Endothelial cell of umbilical vein (primary cell): ENCODE measurements at regions not wholly inside any gene's neighbourhood (a gene's known extent, or its start where the extent isn't known, plus 50 kb on each side); places are given as distances from the start of the nearest gene placed in this dataset.

Experiments used
- BruUV-seq: library from RNA; stranded (reverse); fragments of 400-500 nt; replicated peaks from 2 replicates; lab custom pipeline; 2021; lab: Mats Ljungman, UMichigan
- CTCF ChIA-PET: fragments of 300-600, 350-600 bp; sonication (Branson Sonifier 250); formaldehyde crosslinking; loops from one replicate; lab custom pipeline; 2021; ENCODE audit warnings: antibody characterized with exemption, inconsistent platforms; lab: Charles Lee
- POLR2A ChIA-PET: fragments of 300-600, 350-600 bp; sonication (Branson Sonifier 250); formaldehyde crosslinking; loops from one replicate; lab custom pipeline; 2021; ENCODE audit warnings: antibody characterized with exemption, inconsistent platforms; lab: Charles Lee
- DNase-seq: peaks from one replicate; pipeline ENCODE4 v3.0.0-alpha.2; 2011; ENCODE audit warnings: low read depth, low spot score
- FAIRE-seq: peaks from 2 replicates; lab custom pipeline; 2011; peaks lifted over from hg19 to GRCh38; lab: Jason Lieb, UNC
- H2AFZ ChIP-seq: 2 replicates; pipeline ENCODE4 v1.6.0; 2012; ENCODE audit warnings: low read depth, low read length, control low read depth, inconsistent platforms
- H3K27ac ChIP-seq: 2 replicates; pipeline ENCODE4 v1.5.1; 2011; ENCODE audit warnings: low read depth, mild to moderate bottlenecking, control low read depth, low read length, moderate library complexity; ENCODE audit not compliant: insufficient read depth
- H3K27me3 ChIP-seq, 2 experiments: 2 replicates each; pipeline versions ENCODE4 v1.6.0 to v1.6.1; 2011; ENCODE audit warnings: low read length in 2 of 2, mixed read lengths in 1 of 2; ENCODE audit not compliant: control insufficient read depth in 2 of 2, insufficient read depth in 2 of 2
- H3K36me3 ChIP-seq, 2 experiments: 2 replicates in 1 of 2; 3 replicates in 1 of 2; pipeline ENCODE4 v1.5.1; 2011; ENCODE audit warnings: low read length in 2 of 2, mild to moderate bottlenecking in 1 of 2, moderate library complexity in 1 of 2; ENCODE audit not compliant: control insufficient read depth in 2 of 2, insufficient read depth in 2 of 2; ENCODE audit errors: extremely low read depth in 1 of 2
- H3K4me1 ChIP-seq: 3 replicates; pipeline ENCODE4 v1.5.1; 2011; ENCODE audit warnings: mild to moderate bottlenecking, low read length; ENCODE audit not compliant: control insufficient read depth, insufficient read depth; ENCODE audit errors: extremely low read depth
- H3K4me2 ChIP-seq: 2 replicates; pipeline ENCODE4 v1.6.1; 2011; ENCODE audit warnings: low read length, control low read depth, mixed read lengths; ENCODE audit not compliant: insufficient read depth
- H3K4me3 ChIP-seq, 3 experiments: fragments of 200-600 bp in 1 of 3; sonication (generic), shearing (Covaris generic) in 1 of 3; replicated peaks in 1 of 3; 2 replicates each; pipeline ENCODE4 v1.5.1; 2011 to 2016; ENCODE audit warnings: control low read depth in 3 of 3, low read length in 3 of 3, mild to moderate bottlenecking in 2 of 3, inconsistent platforms in 1 of 3, low read depth in 1 of 3, moderate library complexity in 1 of 3; ENCODE audit not compliant: insufficient read depth in 1 of 3
- H3K79me2 ChIP-seq: 2 replicates; pipeline ENCODE4 v1.6.0; 2012; ENCODE audit warnings: low read length, inconsistent platforms; ENCODE audit not compliant: control insufficient read depth, insufficient read depth
- H3K9ac ChIP-seq: replicated peaks from 2 replicates; pipeline ENCODE3; 2011; ENCODE audit warnings: low read length, control low read depth; ENCODE audit not compliant: insufficient read depth; ENCODE audit errors: extremely low read depth
- H3K9me1 ChIP-seq: replicated peaks from 3 replicates; pipeline ENCODE4 v1.6.0; 2011; ENCODE audit warnings: mild to moderate bottlenecking, low read length; ENCODE audit not compliant: control insufficient read depth, insufficient read depth; ENCODE audit errors: extremely low read depth
- H3K9me3 ChIP-seq: replicated peaks from 2 replicates; pipeline ENCODE4 v1.5.1; 2012; ENCODE audit warnings: low read length, inconsistent platforms; ENCODE audit not compliant: control insufficient read depth, insufficient read depth
- H4K20me1 ChIP-seq: replicated peaks from 2 replicates; pipeline ENCODE3; 2011; ENCODE audit warnings: mild to moderate bottlenecking, low read length; ENCODE audit not compliant: control insufficient read depth, insufficient read depth; ENCODE audit errors: extremely low read depth
- EZH2 ChIP-seq: IDR thresholded peaks from 2 replicates; pipeline ENCODE4 v1.6.1; 2012; ENCODE audit warnings: borderline replicate concordance, low read depth, mild to moderate bottlenecking, moderate library complexity, low read length, inconsistent platforms; ENCODE audit not compliant: severe bottlenecking
- FOS ChIP-seq: IDR thresholded peaks from 2 replicates; pipeline ENCODE4 v1.6.1; 2011; ENCODE audit warnings: mild to moderate bottlenecking, low read length, moderate library complexity, borderline replicate concordance; ENCODE audit not compliant: insufficient read depth
- GATA2 ChIP-seq: IDR thresholded peaks from 2 replicates; pipeline ENCODE4 v1.7.0; 2011; ENCODE audit warnings: low read depth, mild to moderate bottlenecking, moderate library complexity, mixed read lengths, low read length; ENCODE audit not compliant: insufficient read length, insufficient read depth
- JUN ChIP-seq: IDR thresholded peaks from 2 replicates; pipeline ENCODE4 v1.6.1; 2011; ENCODE audit warnings: borderline replicate concordance, low read depth; ENCODE audit not compliant: insufficient read length, insufficient read depth
- MYC ChIP-seq: IDR thresholded peaks from one replicate; pipeline ENCODE4 v1.6.1; 2011; ENCODE audit warnings: mild to moderate bottlenecking, low read depth, low read length
- POLR2A ChIP-seq: IDR thresholded peaks from 2 replicates; pipeline ENCODE4 v1.6.1; 2012; ENCODE audit warnings: low read depth, mild to moderate bottlenecking, control low read depth, low read length
- POLR2AphosphoS5 ChIP-seq: IDR thresholded peaks from 2 replicates; pipeline ENCODE4 v1.6.1; 2012; ENCODE audit warnings: low read depth, mild to moderate bottlenecking, control low read depth, low read length, moderate library complexity; ENCODE audit not compliant: insufficient read depth
- dilution Hi-C: fragments of 300-500 bp; cut with MboI; formaldehyde crosslinking; loops from one replicate; pipeline ENCODE4 v1.15.0; 2019; ENCODE audit warnings: low sequenced_read_pairs; ENCODE audit not compliant: extremely low pct_ligation_motif_present
- intact Hi-C: fragments of 100-400 bp; cut with micrococcal nuclease; formaldehyde crosslinking; loops from one replicate; pipeline ENCODE4 v1.10.0; 2022
- TF ChIP-seq, protein P1 (sequence below), 2 donors: IDR thresholded peaks; 1 replicate in 1 of 2; 2 replicates in 1 of 2; pipeline ENCODE4 v1.5.1; 2011; ENCODE audit warnings: low read length in 2 of 2, mild to moderate bottlenecking in 2 of 2, moderate library complexity in 2 of 2, control low read depth in 1 of 2, inconsistent platforms in 1 of 2, low read depth in 1 of 2; ENCODE audit not compliant: insufficient read depth in 1 of 2; ENCODE audit errors: extremely low read depth in 1 of 2
- TF ChIP-seq, protein P2 (sequence below): IDR thresholded peaks from 2 replicates; pipeline ENCODE4 v1.6.1; 2011; ENCODE audit not compliant: insufficient read depth, insufficient read length

DNA sequence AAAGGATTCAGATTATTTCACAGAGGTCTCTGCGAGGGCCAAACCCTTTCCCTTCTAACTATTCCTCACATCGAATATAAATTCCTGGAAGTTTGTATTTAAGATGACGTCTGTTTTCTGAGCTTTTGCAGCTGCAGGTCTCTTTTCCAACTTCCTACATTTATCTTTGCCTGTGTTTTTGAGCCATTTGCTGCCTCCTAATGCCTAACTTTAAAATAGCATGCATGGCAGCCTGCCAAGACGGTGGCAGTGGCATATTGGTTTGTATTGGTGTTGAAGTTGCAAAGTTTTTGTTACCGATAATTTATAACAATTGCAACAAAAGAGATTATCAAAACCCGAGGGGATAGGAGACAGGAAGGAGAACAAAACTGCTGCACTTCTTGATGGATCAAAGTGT lies 187.1 kb upstream of the DNAJC19 start:
- H4K20me1 ChIP-seq = no peaks in the 10 kb centered on the region
- no peaks in the 10 kb centered on the region for H3K9me1 ChIP-seq
- POLR2A ChIA-PET = no interaction called here
- dilution Hi-C loops (no loop called here), intact Hi-C loops (loop anchor here (1.0 to 5.0 kb wide), 3 partner anchors 371 to 1364 kb away; no protein-coding TSS in a partner anchor)
- H3K4me2 ChIP-seq = no peak overlapping the region
- peak; percentile 79 for DNase-seq
- H3K27me3 ChIP-seq = peaks cover 0 to 3% of the 10 kb centered on the region in 2 experiments
- CTCF ChIA-PET = interaction anchor here (0.7 to 2.7 kb wide), 9 partner anchors 17 to 561 kb away, joined by 3 to 10 read pairs (median 4); no protein-coding TSS in a partner anchor
- no TSS peak for BruUV-seq
- no peak overlapping the region for H3K27ac ChIP-seq
- H3K4me1 ChIP-seq = no peaks in the 10 kb centered on the region
- no peak overlapping the region for H3K9ac ChIP-seq
- H3K4me3 ChIP-seq = no peak overlapping the region
- H3K9me3 ChIP-seq = no peaks in the 10 kb centered on the region
- TF ChIP-seq FOS = no peak
- TF ChIP-seq, protein P1, sequence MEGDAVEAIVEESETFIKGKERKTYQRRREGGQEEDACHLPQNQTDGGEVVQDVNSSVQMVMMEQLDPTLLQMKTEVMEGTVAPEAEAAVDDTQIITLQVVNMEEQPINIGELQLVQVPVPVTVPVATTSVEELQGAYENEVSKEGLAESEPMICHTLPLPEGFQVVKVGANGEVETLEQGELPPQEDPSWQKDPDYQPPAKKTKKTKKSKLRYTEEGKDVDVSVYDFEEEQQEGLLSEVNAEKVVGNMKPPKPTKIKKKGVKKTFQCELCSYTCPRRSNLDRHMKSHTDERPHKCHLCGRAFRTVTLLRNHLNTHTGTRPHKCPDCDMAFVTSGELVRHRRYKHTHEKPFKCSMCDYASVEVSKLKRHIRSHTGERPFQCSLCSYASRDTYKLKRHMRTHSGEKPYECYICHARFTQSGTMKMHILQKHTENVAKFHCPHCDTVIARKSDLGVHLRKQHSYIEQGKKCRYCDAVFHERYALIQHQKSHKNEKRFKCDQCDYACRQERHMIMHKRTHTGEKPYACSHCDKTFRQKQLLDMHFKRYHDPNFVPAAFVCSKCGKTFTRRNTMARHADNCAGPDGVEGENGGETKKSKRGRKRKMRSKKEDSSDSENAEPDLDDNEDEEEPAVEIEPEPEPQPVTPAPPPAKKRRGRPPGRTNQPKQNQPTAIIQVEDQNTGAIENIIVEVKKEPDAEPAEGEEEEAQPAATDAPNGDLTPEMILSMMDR (IDR thresholded peaks at IDR 0.05; ENCODE audit: extremely low read depth in 1 of 2, insufficient read depth in 1 of 2, low read depth in 1 of 2, low read length in 2 of 2) = peak; percentile 37 to 53
- H2AFZ ChIP-seq = no peak overlapping the region
- no peaks in the 10 kb centered on the region for H3K79me2 ChIP-seq
- H3K36me3 ChIP-seq = no peaks in the 10 kb centered on the region
- FAIRE-seq = peak; percentile 86

DNA sequence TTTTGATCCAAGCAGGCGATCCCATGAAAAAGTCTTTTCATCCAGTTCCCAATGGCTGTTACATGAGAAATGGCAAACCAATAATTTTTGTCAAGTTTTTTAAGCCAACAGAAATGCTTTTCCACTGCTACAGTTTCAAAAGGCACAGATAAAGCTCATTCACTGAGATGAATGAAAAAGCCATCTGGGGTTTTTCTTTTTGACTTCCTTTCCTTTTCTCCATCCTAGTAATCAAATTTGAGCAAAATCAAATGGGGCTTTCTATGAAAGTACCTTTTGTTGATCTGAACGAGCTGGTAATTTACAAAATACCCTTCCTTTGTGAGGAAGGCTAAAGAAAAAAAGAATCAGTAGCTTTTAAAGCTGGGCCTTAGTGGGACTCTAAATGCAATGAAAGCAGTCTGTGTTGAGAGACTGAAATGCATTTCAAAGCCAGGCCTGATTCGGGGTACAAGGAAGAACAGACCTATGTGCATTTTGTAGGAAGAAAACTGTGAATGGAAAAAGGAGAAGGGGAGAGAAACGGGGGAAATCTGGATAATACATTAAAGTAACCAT lies 185.2 kb upstream of the DNAJC19 start:
- Histone ChIP-seq H2AFZ (no peak overlapping the region), H4K20me1 (no peaks in the 10 kb centered on the region), H3K9ac (no peak overlapping the region), H3K9me3 (no peaks in the 10 kb centered on the region), H3K4me2 (no peak overlapping the region), H3K4me1 (no peaks in the 10 kb centered on the region), H3K4me3 (no peak overlapping the region), H3K27me3 (peaks cover 0 to 3% of the 10 kb centered on the region in 2 experiments), H3K27ac (no peak overlapping the region), H3K36me3 (no peaks in the 10 kb centered on the region), H3K9me1 (no peaks in the 10 kb centered on the region), H3K79me2 (no peaks in the 10 kb centered on the region)
- dilution Hi-C loops = no loop called here
- BruUV-seq = no TSS peak
- intact Hi-C loops = loop anchor here (5.0 kb wide), 2 partner anchors 1247 to 1362 kb away; no protein-coding TSS in a partner anchor
- no peak for TF ChIP-seq MYC
- TF ChIP-seq, protein P2, sequence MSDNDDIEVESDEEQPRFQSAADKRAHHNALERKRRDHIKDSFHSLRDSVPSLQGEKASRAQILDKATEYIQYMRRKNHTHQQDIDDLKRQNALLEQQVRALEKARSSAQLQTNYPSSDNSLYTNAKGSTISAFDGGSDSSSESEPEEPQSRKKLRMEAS = no peak
- TF ChIP-seq, protein P1 (IDR thresholded peaks at IDR 0.05; ENCODE audit: extremely low read depth in 1 of 2, insufficient read depth in 1 of 2, low read depth in 1 of 2, low read length in 2 of 2) = no peak
- TF ChIP-seq FOS = no peak
- no peak for TF ChIP-seq EZH2
- no peak for TF ChIP-seq POLR2A
- TF ChIP-seq JUN = no peak
- no peak for TF ChIP-seq POLR2AphosphoS5
- TF ChIP-seq GATA2 = no peak
- no peak for DNase-seq
- ChIA-PET POLR2A (no interaction called here), CTCF (interaction anchor here (1.4 to 2.7 kb wide), 5 partner anchors 19 to 1246 kb away, joined by 4 to 10 read pairs (median 5); no protein-coding TSS in a partner anchor)
- no peak for FAIRE-seq
